ELR (cell line): ENCODE measurements at regions not wholly inside any gene's neighbourhood (a gene's known extent, or its start where the extent isn't known, plus 50 kb on each side); places are given as distances from the start of the nearest gene placed in this dataset.

Experiments
- DNase-seq: peaks from one replicate; pipeline ENCODE4 v3.0.0-alpha.2; 2015; ENCODE audit warnings: low read depth

GRCh38 chr1:191992118-191992517 lies 166.1 kb upstream of the RGS18 start:
- no peak for DNase-seq

- DNase-seq, result peak; percentile 51
Observed at GRCh38 chr1:191993549-191993948, 164.7 kb upstream of the RGS18 start.

GRCh38 chr1:192002063-192002462 lies 156.2 kb upstream of the RGS18 start:
- no peak for DNase-seq

GRCh38 chr1:192003295-192004077 lies 154.8 kb upstream of the RGS18 start:
- DNase-seq, result no peak

GRCh38 chr1:192005976-192006375 lies 152.3 kb upstream of the RGS18 start:
- DNase-seq, result no peak

GRCh38 chr1:192008281-192008825 lies 149.9 kb upstream of the RGS18 start:
- no peak for DNase-seq

GRCh38 chr1:192010406-192010805 lies 147.9 kb upstream of the RGS18 start:
- no peak for DNase-seq

GRCh38 chr1:192011525-192011924 lies 146.7 kb upstream of the RGS18 start:
- DNase-seq, result no peak

GRCh38 chr1:192022827-192023226 lies 135.4 kb upstream of the RGS18 start:
- no peak for DNase-seq

GRCh38 chr1:192024881-192025280 lies 133.4 kb upstream of the RGS18 start:
- no peak for DNase-seq

- DNase-seq, result no peak
Observed at GRCh38 chr1:192038567-192038966, 119.7 kb upstream of the RGS18 start.

GRCh38 chr1:192045131-192045530 lies 113.1 kb upstream of the RGS18 start:
- DNase-seq, result no peak

GRCh38 chr1:192053531-192053971 lies 104.7 kb upstream of the RGS18 start:
- no peak for DNase-seq

GRCh38 chr1:192057766-192058165 lies 100.5 kb upstream of the RGS18 start:
- no peak for DNase-seq

GRCh38 chr1:192059407-192059806 lies 98.9 kb upstream of the RGS18 start:
- no peak for DNase-seq

- no peak for DNase-seq
Observed at GRCh38 chr1:192061556-192061955, 96.7 kb upstream of the RGS18 start.

GRCh38 chr1:192065087-192065486 lies 93.2 kb upstream of the RGS18 start:
- DNase-seq, result no peak

GRCh38 chr1:192066202-192066601 lies 92.1 kb upstream of the RGS18 start:
- DNase-seq, result peak; percentile 25

GRCh38 chr1:192067360-192067759 lies 90.9 kb upstream of the RGS18 start:
- DNase-seq, result no peak

- DNase-seq, result no peak
Observed at GRCh38 chr1:192070213-192070612, 88.0 kb upstream of the RGS18 start.

- DNase-seq, result no peak
Observed at GRCh38 chr1:192080684-192081083, 77.6 kb upstream of the RGS18 start.

GRCh38 chr1:192081359-192081758 lies 76.9 kb upstream of the RGS18 start:
- DNase-seq, result no peak

- no peak for DNase-seq
Observed at GRCh38 chr1:192086644-192087043, 71.6 kb upstream of the RGS18 start.

GRCh38 chr1:192087334-192087733 lies 70.9 kb upstream of the RGS18 start:
- no peak for DNase-seq
